RWPE2 (cell line): ENCODE measurements at regions not wholly inside any gene's neighbourhood (a gene's known extent, or its start where the extent isn't known, plus 50 kb on each side); places are given as distances from the start of the nearest gene placed in this dataset.

Source experiments
- ATAC-seq: fragments of 200-7000 bp; cut with Tn5 transposase; 3 replicates; pipeline ENCODE4 v1.9.1; 2021; ENCODE audit warnings: low read depth
- DNase-seq: peaks from one replicate; pipeline ENCODE4 v3.0.0-alpha.2; 2020; ENCODE audit warnings: low spot score
- H3K27ac ChIP-seq: fragments of 450-650 bp; 2 replicates; pipeline ENCODE4 v1.5.1; 2017; ENCODE audit warnings: mild to moderate bottlenecking; ENCODE audit not compliant: poor library complexity, severe bottlenecking
- H3K27me3 ChIP-seq: fragments of 250-450 bp; sonication (Bioruptor Pico); 2 replicates; pipeline ENCODE4 v1.5.1; 2021; ENCODE audit warnings: mild to moderate bottlenecking, moderate library complexity; ENCODE audit not compliant: insufficient read depth, poor library complexity, severe bottlenecking
- H3K36me3 ChIP-seq: fragments of 250-450 bp; sonication (Bioruptor Pico); 2 replicates; pipeline ENCODE4 v1.5.1; 2020; ENCODE audit warnings: low read depth, mild to moderate bottlenecking, moderate library complexity
- H3K4me1 ChIP-seq: fragments of 250-450 bp; sonication (Bioruptor Pico); 2 replicates; pipeline ENCODE4 v1.5.1; 2021; ENCODE audit warnings: mild to moderate bottlenecking, moderate library complexity; ENCODE audit not compliant: insufficient read depth, poor library complexity, severe bottlenecking
- H3K4me3 ChIP-seq: fragments of 250-450 bp; sonication (Bioruptor Pico); 2 replicates; pipeline ENCODE4 v1.5.1; 2021; ENCODE audit warnings: mild to moderate bottlenecking, moderate library complexity; ENCODE audit not compliant: severe bottlenecking
- H3K9me3 ChIP-seq: fragments of 250-450 bp; sonication (Bioruptor Pico); 2 replicates; pipeline ENCODE4 v1.5.1; 2021; ENCODE audit warnings: mild to moderate bottlenecking, moderate library complexity; ENCODE audit not compliant: severe bottlenecking
- TF ChIP-seq, protein P1 (sequence below): fragments of 450-650 bp; IDR thresholded peaks from one replicate; pipeline ENCODE4 v1.5.1; 2017; ENCODE audit warnings: mild to moderate bottlenecking, moderate library complexity; ENCODE audit not compliant: poor library complexity, severe bottlenecking

DNA sequence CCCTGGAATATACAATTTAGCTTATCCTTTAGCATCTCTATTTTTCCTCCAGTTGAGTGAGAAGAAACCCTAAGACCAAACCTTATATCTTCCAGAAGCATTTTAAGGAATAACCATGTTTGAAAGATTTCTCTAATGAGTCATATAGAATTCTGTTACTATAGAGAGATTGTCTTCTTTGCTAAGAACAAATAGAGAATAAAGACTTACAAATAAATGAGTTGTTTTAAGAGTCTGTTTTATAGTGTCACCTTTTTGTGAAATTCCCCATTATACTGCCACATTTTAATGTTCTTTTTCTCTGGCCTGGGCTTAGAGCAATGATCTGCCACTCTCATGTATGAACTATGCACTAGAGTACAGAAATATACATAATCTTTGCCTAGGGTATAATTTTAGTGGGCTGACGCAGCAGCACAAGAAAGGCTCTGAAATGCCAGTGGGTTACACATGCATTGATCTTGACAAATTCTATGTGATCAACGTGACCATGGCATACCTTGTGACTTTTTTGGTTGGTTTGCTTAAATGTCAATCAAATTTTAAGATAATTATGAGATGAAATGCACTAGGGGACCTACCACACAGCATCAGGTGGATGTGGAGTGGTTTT is 145.1 kb upstream of the MKLN1 start:
- Histone ChIP-seq H3K4me1 (peaks cover 13% of the 10 kb centered on the region), H3K9me3 (no peaks in the 10 kb centered on the region), H3K27me3 (no peaks in the 10 kb centered on the region), H3K36me3 (no peaks in the 10 kb centered on the region), H3K4me3 (no peak overlapping the region), H3K27ac (no peak overlapping the region)
- TF ChIP-seq, protein P1, sequence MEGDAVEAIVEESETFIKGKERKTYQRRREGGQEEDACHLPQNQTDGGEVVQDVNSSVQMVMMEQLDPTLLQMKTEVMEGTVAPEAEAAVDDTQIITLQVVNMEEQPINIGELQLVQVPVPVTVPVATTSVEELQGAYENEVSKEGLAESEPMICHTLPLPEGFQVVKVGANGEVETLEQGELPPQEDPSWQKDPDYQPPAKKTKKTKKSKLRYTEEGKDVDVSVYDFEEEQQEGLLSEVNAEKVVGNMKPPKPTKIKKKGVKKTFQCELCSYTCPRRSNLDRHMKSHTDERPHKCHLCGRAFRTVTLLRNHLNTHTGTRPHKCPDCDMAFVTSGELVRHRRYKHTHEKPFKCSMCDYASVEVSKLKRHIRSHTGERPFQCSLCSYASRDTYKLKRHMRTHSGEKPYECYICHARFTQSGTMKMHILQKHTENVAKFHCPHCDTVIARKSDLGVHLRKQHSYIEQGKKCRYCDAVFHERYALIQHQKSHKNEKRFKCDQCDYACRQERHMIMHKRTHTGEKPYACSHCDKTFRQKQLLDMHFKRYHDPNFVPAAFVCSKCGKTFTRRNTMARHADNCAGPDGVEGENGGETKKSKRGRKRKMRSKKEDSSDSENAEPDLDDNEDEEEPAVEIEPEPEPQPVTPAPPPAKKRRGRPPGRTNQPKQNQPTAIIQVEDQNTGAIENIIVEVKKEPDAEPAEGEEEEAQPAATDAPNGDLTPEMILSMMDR = no peak
- ATAC-seq = no peak
- no peak for DNase-seq

DNA sequence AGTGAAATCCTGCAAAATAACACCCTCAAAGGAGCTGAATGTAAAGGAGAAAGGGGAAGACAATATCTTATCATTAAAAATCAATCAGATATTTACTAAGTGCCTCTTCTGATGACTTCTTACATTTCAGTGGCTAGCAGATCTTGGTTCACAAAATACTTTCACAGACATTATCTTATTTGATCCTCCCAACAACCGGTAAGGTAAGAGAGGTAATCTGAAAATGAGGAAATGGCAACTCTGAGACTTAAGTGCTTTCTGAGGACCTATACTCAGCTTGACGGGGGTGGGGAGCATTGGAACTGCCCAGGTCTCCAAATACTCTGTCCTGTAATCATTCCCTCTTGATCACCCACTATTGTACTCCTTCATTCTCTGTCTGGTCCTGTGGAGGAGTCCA is 144.6 kb upstream of the MKLN1 start:
- no peak for DNase-seq
- TF ChIP-seq, protein P1 = no peak
- Histone ChIP-seq H3K4me3 (no peak overlapping the region), H3K27ac (no peak overlapping the region), H3K9me3 (peaks cover 4% of the 10 kb centered on the region), H3K36me3 (no peaks in the 10 kb centered on the region), H3K27me3 (no peaks in the 10 kb centered on the region), H3K4me1 (peaks cover 19% of the 10 kb centered on the region)
- ATAC-seq = no peak

DNA sequence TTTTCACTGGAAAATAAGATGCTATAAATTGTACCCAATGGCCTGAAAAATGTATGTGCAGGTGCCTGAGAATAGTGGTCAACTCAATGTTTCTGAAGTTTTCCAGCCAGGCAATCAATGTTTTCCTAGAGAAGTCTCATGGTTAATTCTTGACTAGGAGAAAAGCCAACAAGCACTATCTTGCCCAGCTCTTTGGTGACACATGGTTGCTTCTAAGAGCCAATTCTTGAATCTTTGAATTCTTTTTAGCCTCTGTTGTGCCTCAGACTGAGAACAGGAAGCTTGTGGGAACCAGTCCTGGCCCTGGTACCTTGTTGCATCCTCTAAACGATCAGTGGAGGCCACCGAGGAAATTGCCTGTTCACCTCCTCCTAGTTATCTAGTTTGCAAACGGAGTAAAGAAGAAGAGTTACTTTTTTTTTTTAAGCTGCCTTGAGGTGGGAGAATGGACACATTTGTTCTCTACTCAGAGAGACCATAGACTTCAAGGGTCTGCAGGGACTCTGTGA is 144.0 kb upstream of the MKLN1 start:
- Histone ChIP-seq H3K4me3 (no peak overlapping the region), H3K27ac (no peak overlapping the region), H3K4me1 (peaks cover 21% of the 10 kb centered on the region), H3K9me3 (peaks cover 4% of the 10 kb centered on the region), H3K36me3 (no peaks in the 10 kb centered on the region), H3K27me3 (no peaks in the 10 kb centered on the region)
- TF ChIP-seq, protein P1 = no peak
- DNase-seq (no peak), ATAC-seq (no peak)

DNA sequence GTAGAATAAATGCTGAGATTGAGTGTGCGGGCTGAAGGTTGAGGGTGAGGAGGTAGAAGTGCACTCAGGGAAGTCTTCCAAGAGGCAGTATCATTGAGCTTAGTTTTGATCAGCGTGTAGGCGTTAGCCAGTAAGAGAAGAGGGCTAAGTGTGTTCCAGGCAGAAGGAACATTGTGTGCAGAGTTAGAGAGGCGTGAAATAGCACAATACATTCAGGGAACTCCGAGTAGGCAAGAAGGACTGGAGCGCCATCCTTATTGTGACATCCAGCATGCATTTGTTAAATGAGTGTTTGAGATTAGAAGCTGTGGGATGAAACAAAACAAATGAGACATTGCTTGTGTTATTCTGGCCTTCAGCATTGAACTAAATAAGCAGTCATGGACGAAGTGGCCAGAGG is 140.9 kb upstream of the MKLN1 start:
- Histone ChIP-seq H3K4me1 (peaks cover 26% of the 10 kb centered on the region), H3K27ac (peak overlapping the region; percentile 88), H3K9me3 (peaks cover 4% of the 10 kb centered on the region), H3K36me3 (no peaks in the 10 kb centered on the region), H3K4me3 (no peak overlapping the region), H3K27me3 (no peaks in the 10 kb centered on the region)
- DNase-seq (no peak), ATAC-seq (no peak)
- TF ChIP-seq, protein P1 = no peak
